ENCODE measurements at regions not wholly inside any gene's neighbourhood (a gene's known extent, or its start where the extent isn't known, plus 50 kb on each side); places are given as distances from the start of the nearest gene placed in this dataset.

DNA sequence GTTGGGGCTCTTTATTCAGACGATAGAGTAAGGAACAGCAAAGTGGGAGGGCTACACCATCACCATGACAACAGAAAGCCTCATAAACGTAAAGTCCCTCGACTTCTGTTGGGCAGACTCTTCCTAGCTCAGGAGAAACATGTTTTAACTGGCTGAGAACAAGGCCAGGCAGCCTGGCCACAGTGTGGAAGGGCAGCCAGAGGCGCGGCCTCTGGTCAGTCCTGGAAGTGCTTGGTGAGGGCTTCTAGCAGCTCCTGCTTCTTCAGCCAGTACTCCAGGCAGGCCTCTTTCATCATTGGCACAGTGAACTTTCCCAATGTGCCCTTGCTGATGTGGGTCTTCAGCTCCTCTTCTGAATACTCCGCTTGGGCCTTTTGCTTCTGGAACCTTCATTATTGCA, 690.9 kb downstream of the PCDH19 start:
- no peak for DNase-seq (ENCODE audit: low read depth)

DNA sequence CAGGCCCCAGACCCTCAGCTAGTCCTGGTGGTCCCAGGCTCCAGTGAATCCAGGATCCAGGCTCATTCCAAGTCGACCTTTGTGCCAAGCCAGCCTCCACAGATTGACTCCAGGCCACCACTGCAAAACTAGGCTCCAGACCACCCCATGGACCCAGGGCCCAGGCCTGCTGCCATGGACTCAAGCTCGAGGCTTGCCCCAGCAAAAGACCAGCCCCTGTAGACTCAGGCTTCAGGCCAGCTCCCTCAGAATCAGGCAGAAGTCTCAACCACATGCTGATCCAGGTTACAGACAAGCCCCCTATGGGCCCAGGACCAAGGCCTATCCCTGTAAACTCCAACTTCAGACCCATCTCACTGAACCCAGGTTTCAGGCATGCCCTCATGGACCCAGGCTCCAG, 692.4 kb downstream of the PCDH19 start:
- no peak for DNase-seq (ENCODE audit: low read depth)

GRCh38 chrX:99705701-99706100, 704.4 kb downstream of the PCDH19 start:
- peak; percentile 2 for DNase-seq (ENCODE audit: low read depth)

- DNase-seq (ENCODE audit: low read depth), result no peak
Measured at GRCh38 chrX:99703473-99703872, 706.6 kb downstream of the PCDH19 start.

- DNase-seq (ENCODE audit: low read depth), result no peak
Measured at GRCh38 chrX:99698451-99698850, 711.6 kb downstream of the PCDH19 start.

- no peak for DNase-seq (ENCODE audit: low read depth)
Measured at GRCh38 chrX:99663136-99663535, 746.9 kb downstream of the PCDH19 start.

DNA sequence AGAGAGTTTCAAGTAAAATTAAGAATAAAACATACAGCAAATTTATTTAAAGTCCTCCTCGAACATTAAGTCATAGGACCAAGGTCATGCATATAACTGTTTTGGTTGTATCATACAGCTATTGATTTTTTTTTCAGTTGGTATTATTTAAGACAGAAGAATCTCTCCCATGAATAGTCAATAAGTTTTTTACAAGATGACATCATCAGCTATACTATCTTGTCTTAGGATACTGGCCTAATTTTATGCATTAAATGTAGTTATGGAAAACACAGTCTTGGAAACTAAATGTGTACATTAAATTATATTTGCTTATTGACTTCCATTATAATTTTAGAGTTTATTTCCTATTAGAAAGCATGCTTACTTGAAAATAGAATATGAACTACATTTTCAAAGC, 755.9 kb downstream of the PCDH19 start:
- DNase-seq (ENCODE audit: low read depth), result no peak

GRCh38 chrX:99653352-99653751, 756.7 kb downstream of the PCDH19 start:
- no peak for DNase-seq (ENCODE audit: low read depth)

- no peak for DNase-seq (ENCODE audit: low read depth)
Measured at GRCh38 chrX:99613041-99613440, 797.0 kb downstream of the PCDH19 start.

- no peak for DNase-seq (ENCODE audit: low read depth)
Measured at GRCh38 chrX:99603091-99603814, 806.8 kb downstream of the PCDH19 start.

GRCh38 chrX:99602107-99602506, 808.0 kb downstream of the PCDH19 start:
- DNase-seq (ENCODE audit: low read depth), result no peak

- no peak for DNase-seq (ENCODE audit: low read depth)
Measured at GRCh38 chrX:99588936-99589335, 821.1 kb downstream of the PCDH19 start.

DNA sequence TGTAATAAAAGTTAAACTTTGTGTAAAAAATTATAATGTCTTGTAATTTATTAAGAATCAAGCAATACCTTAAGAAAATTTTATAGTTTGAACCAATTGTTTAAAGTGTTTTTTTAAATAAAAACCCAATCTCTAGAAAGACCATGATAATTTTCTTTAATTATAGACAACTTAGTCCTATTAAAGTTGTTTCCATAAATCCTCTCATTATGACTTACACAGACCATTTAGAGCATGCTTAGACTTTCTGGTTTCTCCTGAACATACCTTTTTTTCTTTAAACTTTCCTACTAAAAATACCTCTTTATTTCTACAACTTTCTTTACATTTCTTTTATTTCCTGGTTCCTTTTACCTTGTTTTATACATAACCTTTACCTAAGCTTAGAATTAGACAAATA, 837.4 kb downstream of the PCDH19 start:
- DNase-seq (ENCODE audit: low read depth), result no peak

- DNase-seq (ENCODE audit: low read depth), result no peak
Measured at GRCh38 chrX:99549381-99549780, 860.7 kb downstream of the PCDH19 start.

- DNase-seq (ENCODE audit: low read depth), result no peak
Measured at GRCh38 chrX:99522450-99522849, 887.6 kb downstream of the PCDH19 start.

- DNase-seq (ENCODE audit: low read depth), result no peak
Measured at GRCh38 chrX:99507768-99508167, 902.3 kb downstream of the PCDH19 start.

- no peak for DNase-seq (ENCODE audit: low read depth)
Measured at GRCh38 chrX:99495453-99495852, 914.6 kb downstream of the PCDH19 start.

DNA sequence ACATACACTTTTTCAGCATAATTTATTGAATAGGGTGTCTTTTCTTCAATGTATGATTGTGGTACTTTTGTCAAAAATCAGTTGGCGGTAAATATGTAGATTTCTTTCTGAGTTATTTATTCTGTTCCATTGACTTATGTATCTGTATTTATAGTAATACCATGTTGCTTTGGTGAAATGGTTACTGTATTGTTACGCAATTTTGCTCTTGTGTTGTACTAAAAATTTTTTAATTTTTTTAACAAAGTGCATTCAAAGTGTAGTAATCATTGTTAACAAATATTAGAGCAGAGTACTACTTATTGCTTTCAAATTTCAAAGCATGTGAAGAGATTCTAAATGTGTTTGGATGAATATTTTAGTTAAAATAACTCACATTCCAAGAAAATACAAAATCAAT, 915.4 kb downstream of the PCDH19 start:
- DNase-seq (ENCODE audit: low read depth), result no peak

- no peak for DNase-seq (ENCODE audit: low read depth)
Measured at GRCh38 chrX:99480728-99481127, 929.3 kb downstream of the PCDH19 start.

DNA sequence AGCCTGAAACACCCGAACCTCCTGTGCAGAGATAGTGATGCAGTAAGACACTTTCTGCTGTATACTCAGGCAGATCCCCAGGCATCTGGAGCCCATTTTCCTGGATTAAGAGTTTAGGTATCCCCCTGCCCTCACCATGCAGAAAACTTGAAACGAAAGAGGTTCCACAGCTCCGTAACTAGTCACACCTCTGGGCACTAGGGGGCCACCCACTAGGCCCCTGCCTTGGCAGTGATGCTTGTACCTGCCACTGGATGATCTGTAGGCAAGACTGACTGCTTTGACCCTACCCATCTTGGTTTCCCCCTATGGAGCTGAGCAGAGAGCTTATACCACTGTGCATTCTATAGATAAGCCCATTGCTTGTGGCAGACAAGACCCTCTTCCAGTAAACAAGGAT, 940.6 kb downstream of the PCDH19 start:
- no peak for DNase-seq (ENCODE audit: low read depth)

GRCh38 chrX:99468993-99469392, 941.1 kb downstream of the PCDH19 start:
- no peak for DNase-seq (ENCODE audit: low read depth)

DNA sequence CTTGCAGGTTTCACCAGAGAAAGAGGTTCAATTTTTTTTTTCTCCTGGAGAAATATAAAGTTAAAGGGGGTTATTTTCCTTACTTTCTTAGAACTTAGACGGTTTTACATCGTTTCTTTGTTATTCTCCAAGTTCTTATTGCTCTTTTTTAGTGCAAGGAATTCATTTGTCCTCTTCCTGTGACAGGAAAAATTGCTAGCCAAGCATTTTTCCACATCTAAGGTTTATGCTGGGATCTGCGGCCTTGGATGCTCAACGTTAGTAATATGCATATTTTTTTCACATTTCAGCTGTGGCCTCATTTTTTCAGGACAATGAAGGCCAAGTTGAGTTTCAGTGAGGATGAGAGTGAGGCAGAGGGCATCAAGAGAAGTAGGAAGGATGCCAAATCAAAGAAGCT, 948.9 kb downstream of the PCDH19 start:
- no peak for DNase-seq (ENCODE audit: low read depth)

DNA sequence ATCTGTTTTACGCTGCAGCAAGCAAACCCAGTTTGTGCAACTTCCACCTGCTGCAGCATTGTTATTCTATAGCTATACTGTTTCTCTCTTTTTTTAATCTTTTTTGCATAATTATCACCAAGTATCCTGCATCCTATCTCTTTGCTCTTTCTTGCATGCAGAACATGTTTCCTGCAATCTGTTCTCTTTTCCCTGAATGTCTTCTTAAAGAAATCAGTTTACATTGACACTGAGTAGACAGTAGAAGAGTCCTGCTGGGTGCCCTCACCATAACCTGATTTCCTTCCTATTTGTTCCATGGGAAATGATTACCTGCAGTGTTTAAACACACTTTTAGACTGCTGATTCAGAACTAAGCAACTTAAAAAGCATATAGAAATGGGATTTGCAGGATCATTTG, 964.7 kb downstream of the PCDH19 start:
- no peak for DNase-seq (ENCODE audit: low read depth)

DNA sequence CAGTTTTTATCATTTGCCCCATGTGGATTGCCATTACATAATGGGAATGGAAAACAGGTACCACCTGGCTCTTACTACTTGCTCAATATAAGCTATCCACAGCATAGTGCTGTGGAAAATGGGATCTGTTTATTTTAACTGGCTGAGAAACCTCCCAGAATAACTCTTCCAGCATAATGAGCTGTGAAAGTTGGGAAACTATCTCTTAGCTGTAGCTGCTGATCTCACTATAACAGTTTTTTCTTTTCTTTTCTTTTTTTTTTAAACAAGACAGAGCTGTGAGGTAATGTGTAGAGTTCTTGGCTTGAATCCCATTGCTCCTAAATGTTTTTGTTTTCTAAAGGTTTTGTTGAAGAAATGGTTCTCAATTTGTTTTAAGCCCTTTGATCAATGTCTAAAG, 988.3 kb downstream of the PCDH19 start:
- DNase-seq (ENCODE audit: low read depth), result no peak
